ENCODE measurements at regions not wholly inside any gene's neighbourhood (a gene's known extent, or its start where the extent isn't known, plus 50 kb on each side); places are given as distances from the start of the nearest gene placed in this dataset.
"Not testable (repeated sequence)": the region's sequence is repeated elsewhere in the genome, so short reads cannot be mapped to it uniquely, and the experiment has no call there.

- DNase-seq (ENCODE audit: low read depth), result no peak
These were observed 222.9 kb upstream of the FN1 start for GRCh38 chr2:215658635-215659305.

- DNase-seq (ENCODE audit: low read depth), result no peak
These were observed 222.0 kb upstream of the FN1 start for GRCh38 chr2:215657844-215658243.

GRCh38 chr2:215654148-215654819, 218.4 kb upstream of the FN1 start:
- DNase-seq (ENCODE audit: low read depth), result peak; percentile 89

GRCh38 chr2:215653344-215654030, 217.6 kb upstream of the FN1 start:
- DNase-seq (ENCODE audit: low read depth), result no peak

GRCh38 chr2:215652388-215652787, 216.5 kb upstream of the FN1 start:
- no peak for DNase-seq (ENCODE audit: low read depth)

- no peak for DNase-seq (ENCODE audit: low read depth)
These were observed 215.5 kb upstream of the FN1 start for GRCh38 chr2:215651412-215651811.

- DNase-seq (ENCODE audit: low read depth), result peak; percentile 71
These were observed 208.5 kb upstream of the FN1 start for GRCh38 chr2:215644233-215644897.

GRCh38 chr2:215638687-215639086, 202.8 kb upstream of the FN1 start:
- DNase-seq (ENCODE audit: low read depth), result no peak

- no peak for DNase-seq (ENCODE audit: low read depth)
These were observed 201.8 kb upstream of the FN1 start for GRCh38 chr2:215637651-215638050.

- no peak for DNase-seq (ENCODE audit: low read depth)
These were observed 200.9 kb upstream of the FN1 start for GRCh38 chr2:215636816-215637215.

- no peak for DNase-seq (ENCODE audit: low read depth)
These were observed 199.9 kb upstream of the FN1 start for GRCh38 chr2:215635788-215636139.

- DNase-seq (ENCODE audit: low read depth), result no peak
These were observed 199.4 kb upstream of the FN1 start for GRCh38 chr2:215635071-215635787.

GRCh38 chr2:215633360-215633759, 197.5 kb upstream of the FN1 start:
- no peak for DNase-seq (ENCODE audit: low read depth)

GRCh38 chr2:215631696-215632095, 195.8 kb upstream of the FN1 start:
- no peak for DNase-seq (ENCODE audit: low read depth)

GRCh38 chr2:215630796-215631195, 194.9 kb upstream of the FN1 start:
- DNase-seq (ENCODE audit: low read depth), result not testable (repeated sequence)

- no peak for DNase-seq (ENCODE audit: low read depth)
These were observed 191.9 kb upstream of the FN1 start for GRCh38 chr2:215627771-215628170.

- no peak for DNase-seq (ENCODE audit: low read depth)
These were observed 191.0 kb upstream of the FN1 start for GRCh38 chr2:215626812-215627281.

- no peak for DNase-seq (ENCODE audit: low read depth)
These were observed 190.2 kb upstream of the FN1 start for GRCh38 chr2:215626063-215626462.

- DNase-seq (ENCODE audit: low read depth), result no peak
These were observed 189.3 kb upstream of the FN1 start for GRCh38 chr2:215625207-215625606.

GRCh38 chr2:215624423-215624829, 188.6 kb upstream of the FN1 start:
- peak; percentile 67 for DNase-seq (ENCODE audit: low read depth)

GRCh38 chr2:215622837-215623236, 187.0 kb upstream of the FN1 start:
- no peak for DNase-seq (ENCODE audit: low read depth)

- no peak for DNase-seq (ENCODE audit: low read depth)
These were observed 185.5 kb upstream of the FN1 start for GRCh38 chr2:215621381-215621780.

Measured in forelimb muscle (tissue), 1 donor.